ENCODE measurements at regions not wholly inside any gene's neighbourhood (a gene's known extent, or its start where the extent isn't known, plus 50 kb on each side); places are given as distances from the start of the nearest gene placed in this dataset.

DNA sequence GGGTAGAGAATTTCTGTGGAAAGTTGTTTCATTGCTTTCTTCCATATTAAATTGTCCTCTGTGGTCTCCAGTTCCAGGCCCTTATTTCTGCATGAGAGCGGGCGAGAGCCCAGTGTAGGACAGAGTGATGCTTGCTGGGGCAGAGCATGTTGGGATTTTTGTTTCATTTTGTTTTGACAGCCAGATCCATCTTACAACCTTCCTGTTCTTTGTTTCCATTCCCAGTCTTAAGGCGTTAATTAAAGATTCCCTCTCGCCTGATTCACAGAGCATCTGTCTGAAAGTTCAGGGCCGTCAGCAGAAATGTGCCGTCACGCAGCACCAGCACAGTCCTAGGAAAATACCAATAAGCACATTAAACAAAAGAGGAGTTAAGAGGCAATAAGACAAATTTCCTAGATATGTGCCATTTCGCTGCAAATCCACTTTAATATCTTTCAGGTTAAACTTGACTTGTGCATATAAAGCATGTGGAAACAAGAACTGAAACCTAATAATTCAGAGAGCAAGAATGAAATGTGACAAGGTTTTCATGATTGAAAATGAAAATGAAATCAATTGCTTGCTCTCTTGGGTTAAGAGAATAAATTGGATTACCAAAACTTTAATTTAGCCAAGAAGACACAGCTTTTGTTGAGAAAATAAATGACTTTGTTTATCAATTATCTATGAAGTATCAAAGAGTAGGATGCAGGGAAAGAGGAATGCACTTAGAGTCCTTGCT is 210.7 kb upstream of the SLC10A2 start:
- no peak overlapping the region for H3K4me3 ChIP-seq (ENCODE audit: control insufficient read depth, low read depth, low read length)
- DNase-seq (ENCODE audit: low read depth), result no peak
- TF ChIP-seq, protein P1, sequence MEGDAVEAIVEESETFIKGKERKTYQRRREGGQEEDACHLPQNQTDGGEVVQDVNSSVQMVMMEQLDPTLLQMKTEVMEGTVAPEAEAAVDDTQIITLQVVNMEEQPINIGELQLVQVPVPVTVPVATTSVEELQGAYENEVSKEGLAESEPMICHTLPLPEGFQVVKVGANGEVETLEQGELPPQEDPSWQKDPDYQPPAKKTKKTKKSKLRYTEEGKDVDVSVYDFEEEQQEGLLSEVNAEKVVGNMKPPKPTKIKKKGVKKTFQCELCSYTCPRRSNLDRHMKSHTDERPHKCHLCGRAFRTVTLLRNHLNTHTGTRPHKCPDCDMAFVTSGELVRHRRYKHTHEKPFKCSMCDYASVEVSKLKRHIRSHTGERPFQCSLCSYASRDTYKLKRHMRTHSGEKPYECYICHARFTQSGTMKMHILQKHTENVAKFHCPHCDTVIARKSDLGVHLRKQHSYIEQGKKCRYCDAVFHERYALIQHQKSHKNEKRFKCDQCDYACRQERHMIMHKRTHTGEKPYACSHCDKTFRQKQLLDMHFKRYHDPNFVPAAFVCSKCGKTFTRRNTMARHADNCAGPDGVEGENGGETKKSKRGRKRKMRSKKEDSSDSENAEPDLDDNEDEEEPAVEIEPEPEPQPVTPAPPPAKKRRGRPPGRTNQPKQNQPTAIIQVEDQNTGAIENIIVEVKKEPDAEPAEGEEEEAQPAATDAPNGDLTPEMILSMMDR (IDR thresholded peaks at IDR 0.05; ENCODE audit: control insufficient read depth, insufficient read depth, low read depth, low read length, missing control alignments), result no peak

- no peak for DNase-seq (ENCODE audit: low read depth)
- H3K4me3 ChIP-seq (ENCODE audit: control insufficient read depth, low read depth, low read length), result no peak overlapping the region
- TF ChIP-seq, protein P1 (IDR thresholded peaks at IDR 0.05; ENCODE audit: control insufficient read depth, insufficient read depth, low read depth, low read length, missing control alignments), result no peak
Measured at GRCh38 chr13:103275722-103276121, 209.5 kb upstream of the SLC10A2 start.

DNA sequence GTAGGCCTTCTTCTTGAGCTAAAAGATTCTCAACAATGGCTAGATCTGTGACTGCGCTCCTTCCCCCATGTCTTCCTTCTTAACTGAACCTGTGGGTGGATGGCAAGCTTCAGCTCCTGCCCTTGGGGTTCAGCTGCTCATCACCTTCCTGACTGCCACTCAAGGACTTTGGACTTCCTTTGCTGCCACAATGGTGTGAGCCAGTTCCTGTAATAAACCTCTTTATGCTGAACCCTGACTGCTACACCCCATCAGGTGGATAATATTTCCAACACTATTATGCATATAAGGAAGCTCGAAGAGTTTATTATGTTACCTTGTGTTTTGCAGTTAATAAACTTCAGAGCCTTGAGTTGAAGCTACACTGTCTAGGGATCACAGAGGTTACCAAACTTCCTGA is 208.9 kb upstream of the SLC10A2 start:
- no peak overlapping the region for H3K4me3 ChIP-seq (ENCODE audit: control insufficient read depth, low read depth, low read length)
- no peak for DNase-seq (ENCODE audit: low read depth)
- TF ChIP-seq, protein P1 (IDR thresholded peaks at IDR 0.05; ENCODE audit: control insufficient read depth, insufficient read depth, low read depth, low read length, missing control alignments), result no peak

- H3K4me3 ChIP-seq (ENCODE audit: control insufficient read depth, low read depth, low read length), result no peak overlapping the region
- TF ChIP-seq, protein P1 (IDR thresholded peaks at IDR 0.05; ENCODE audit: control insufficient read depth, insufficient read depth, low read depth, low read length, missing control alignments), result no peak
- no peak for DNase-seq (ENCODE audit: low read depth)
Measured at GRCh38 chr13:103273825-103274224, 207.6 kb upstream of the SLC10A2 start.

DNA sequence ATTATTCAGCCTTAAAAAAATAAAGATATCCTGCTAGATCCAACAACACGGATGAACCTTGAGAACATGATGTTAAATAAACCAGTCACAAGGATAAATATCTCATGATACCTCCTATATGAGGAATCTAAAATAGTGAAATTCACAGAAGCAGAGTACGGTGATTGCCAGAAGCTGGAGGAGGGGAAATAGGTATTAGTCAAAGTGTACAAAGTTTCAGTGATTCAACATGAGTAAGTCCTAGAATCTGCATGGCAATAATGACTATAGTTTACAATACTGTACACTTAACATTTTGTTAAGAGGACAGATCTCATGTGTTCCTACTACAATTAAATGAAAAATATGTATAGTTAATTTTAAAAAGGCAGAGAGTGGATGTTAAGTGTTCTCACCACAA is 206.6 kb upstream of the SLC10A2 start:
- TF ChIP-seq, protein P1 (IDR thresholded peaks at IDR 0.05; ENCODE audit: control insufficient read depth, insufficient read depth, low read depth, low read length, missing control alignments), result no peak
- DNase-seq (ENCODE audit: low read depth), result no peak
- H3K4me3 ChIP-seq (ENCODE audit: control insufficient read depth, low read depth, low read length), result no peak overlapping the region

- no peak for DNase-seq (ENCODE audit: low read depth)
- TF ChIP-seq, protein P1 (IDR thresholded peaks at IDR 0.05; ENCODE audit: control insufficient read depth, insufficient read depth, low read depth, low read length, missing control alignments), result no peak
- H3K4me3 ChIP-seq (ENCODE audit: control insufficient read depth, low read depth, low read length), result no peak overlapping the region
Measured at GRCh38 chr13:103263448-103263847, 197.2 kb upstream of the SLC10A2 start.

Data from AG09309 (cell line).